ACC112 (cell line): ENCODE measurements at regions not wholly inside any gene's neighbourhood (a gene's known extent, or its start where the extent isn't known, plus 50 kb on each side); places are given as distances from the start of the nearest gene placed in this dataset.
"Not testable (repeated sequence)": the region's sequence is repeated elsewhere in the genome, so short reads cannot be mapped to it uniquely, and the experiment has no call there.

Experiments
- H2AFZ ChIP-seq: fragments of 200-600 bp; sonication (generic); one replicate; pipeline ENCODE4 v1.6.0; 2017; ENCODE audit warnings: antibody characterized with exemption, low read length; ENCODE audit not compliant: unreplicated experiment
- H3K27ac ChIP-seq: fragments of 200-600 bp; sonication (generic); 2 replicates; pipeline ENCODE4 v1.5.1; 2014; ENCODE audit warnings: low read depth, mild to moderate bottlenecking, antibody characterized with exemption, low read length, moderate library complexity
- H3K27me3 ChIP-seq: fragments of 200-600 bp; sonication (generic); 2 replicates; pipeline ENCODE4 v1.6.1; 2014; ENCODE audit warnings: mild to moderate bottlenecking, antibody characterized with exemption, low read length, moderate library complexity, mixed read lengths; ENCODE audit not compliant: insufficient read depth
- H3K36me3 ChIP-seq: fragments of 200-600 bp; sonication (generic); 2 replicates; pipeline ENCODE4 v1.6.1; 2016; ENCODE audit warnings: mild to moderate bottlenecking, antibody characterized with exemption, low read length, moderate library complexity, mixed read lengths; ENCODE audit not compliant: insufficient read depth
- H3K4me1 ChIP-seq: fragments of 200-600 bp; sonication (generic); one replicate; pipeline ENCODE4 v1.6.1; 2016; ENCODE audit warnings: low read length, mixed read lengths; ENCODE audit not compliant: insufficient read depth, unreplicated experiment, control insufficient read depth
- H3K4me3 ChIP-seq: fragments of 200-600 bp; sonication (generic); 2 replicates; pipeline ENCODE4 v1.5.1; 2014; ENCODE audit warnings: mild to moderate bottlenecking, low read depth, low read length
- H3K79me2 ChIP-seq: fragments of 200-600 bp; sonication (generic); one replicate; pipeline ENCODE4 v1.6.0; 2016; ENCODE audit warnings: low read length; ENCODE audit not compliant: control insufficient read depth, unreplicated experiment, insufficient read depth

- H3K27ac ChIP-seq: peak overlapping the region; percentile 66; the same call in 1 of the 2 replicates
- peak overlapping the region; percentile 90 for H3K4me3 ChIP-seq
- peak overlapping the region; percentile 82 for H2AFZ ChIP-seq
- no peaks in the 10 kb centered on the region for H3K27me3 ChIP-seq
- H3K79me2 ChIP-seq: peaks cover 5% of the 10 kb centered on the region
- H3K36me3 ChIP-seq: no peaks in the 10 kb centered on the region
- peaks cover 22% of the 10 kb centered on the region for H3K4me1 ChIP-seq
Observed at GRCh38 chr1:65069011-65069565, 78.9 kb upstream of the AK4 start.

- Histone ChIP-seq H3K4me3 (no peak overlapping the region), H3K27me3 (no peaks in the 10 kb centered on the region), H3K36me3 (no peaks in the 10 kb centered on the region), H3K79me2 (no peaks in the 10 kb centered on the region), H2AFZ (no peak overlapping the region), H3K27ac (no peak overlapping the region), H3K4me1 (peaks cover 8% of the 10 kb centered on the region)
Observed at GRCh38 chr1:65072845-65073244, 75.2 kb upstream of the AK4 start.

GRCh38 chr1:65075123-65075976 is 72.7 kb upstream of the AK4 start:
- no peak overlapping the region for H3K4me3 ChIP-seq
- H3K27ac ChIP-seq: no peak overlapping the region
- H3K4me1 ChIP-seq: peaks cover 8% of the 10 kb centered on the region
- no peaks in the 10 kb centered on the region for H3K79me2 ChIP-seq
- H2AFZ ChIP-seq: no peak overlapping the region
- no peaks in the 10 kb centered on the region for H3K36me3 ChIP-seq
- no peaks in the 10 kb centered on the region for H3K27me3 ChIP-seq

GRCh38 chr1:65077369-65077768 is 70.6 kb upstream of the AK4 start:
- Histone ChIP-seq H3K27ac (no peak overlapping the region), H3K4me1 (peaks cover 13% of the 10 kb centered on the region), H3K79me2 (no peaks in the 10 kb centered on the region), H3K27me3 (no peaks in the 10 kb centered on the region), H3K4me3 (no peak overlapping the region), H2AFZ (no peak overlapping the region), H3K36me3 (no peaks in the 10 kb centered on the region)

GRCh38 chr1:65079941-65080340 is 68.1 kb upstream of the AK4 start:
- Histone ChIP-seq H3K36me3 (no peaks in the 10 kb centered on the region), H3K79me2 (no peaks in the 10 kb centered on the region)

GRCh38 chr1:65082346-65083040 is 65.5 kb upstream of the AK4 start:
- Histone ChIP-seq H3K79me2 (no peaks in the 10 kb centered on the region), H3K36me3 (no peaks in the 10 kb centered on the region), H3K27ac (peak overlapping the region; percentile 75), H2AFZ (no peak overlapping the region), H3K4me1 (peaks cover 27% of the 10 kb centered on the region), H3K4me3 (no peak overlapping the region; the same call in 1 of the 2 replicates), H3K27me3 (no peaks in the 10 kb centered on the region)

More at GRCh38 chr1:65079941-65080340, 68.1 kb upstream of the AK4 start:
- H3K27ac ChIP-seq: peak overlapping the region; percentile 37; the same call in 1 of the 2 replicates
- no peak overlapping the region for H2AFZ ChIP-seq
- H3K27me3 ChIP-seq: no peaks in the 10 kb centered on the region
- H3K4me1 ChIP-seq: peaks cover 27% of the 10 kb centered on the region
- H3K4me3 ChIP-seq: no peak overlapping the region

GRCh38 chr1:65083263-65083896 is 64.6 kb upstream of the AK4 start:
- H3K27ac ChIP-seq: peak overlapping the region; percentile 75
- H3K4me3 ChIP-seq: no peak overlapping the region; the same call in 1 of the 2 replicates
- no peaks in the 10 kb centered on the region for H3K27me3 ChIP-seq
- no peak overlapping the region for H2AFZ ChIP-seq
- no peaks in the 10 kb centered on the region for H3K79me2 ChIP-seq
- peaks cover 27% of the 10 kb centered on the region for H3K4me1 ChIP-seq
- no peaks in the 10 kb centered on the region for H3K36me3 ChIP-seq

GRCh38 chr1:65084066-65084465 is 63.9 kb upstream of the AK4 start:
- no peaks in the 10 kb centered on the region for H3K79me2 ChIP-seq
- no peaks in the 10 kb centered on the region for H3K36me3 ChIP-seq
- no peak overlapping the region for H3K4me3 ChIP-seq
- no peak overlapping the region for H2AFZ ChIP-seq
- H3K4me1 ChIP-seq: peaks cover 27% of the 10 kb centered on the region
- H3K27ac ChIP-seq: no peak overlapping the region
- no peaks in the 10 kb centered on the region for H3K27me3 ChIP-seq

- not testable (repeated sequence) for H3K27me3 ChIP-seq, H2AFZ ChIP-seq, H3K79me2 ChIP-seq, H3K36me3 ChIP-seq, H3K27ac ChIP-seq, H3K4me3 ChIP-seq
- H3K4me1 ChIP-seq: peaks cover 13% of the 10 kb centered on the region
Observed at GRCh38 chr1:65087519-65087918, 60.5 kb upstream of the AK4 start.

- Histone ChIP-seq H3K36me3 (no peaks in the 10 kb centered on the region), H3K4me3 (no peak overlapping the region), H3K79me2 (no peaks in the 10 kb centered on the region), H3K4me1 (no peaks in the 10 kb centered on the region), H2AFZ (no peak overlapping the region), H3K27ac (no peak overlapping the region), H3K27me3 (no peaks in the 10 kb centered on the region; the same call in 1 of the 2 replicates)
Observed at GRCh38 chr1:65090406-65090805, 57.6 kb upstream of the AK4 start.
